ENCODE measurements at regions not wholly inside any gene's neighbourhood (a gene's known extent, or its start where the extent isn't known, plus 50 kb on each side); places are given as distances from the start of the nearest gene placed in this dataset.

- TF ChIP-seq CTCF (IDR thresholded peaks at IDR 0.05) (no peak), MYC (IDR thresholded peaks at IDR 0.05; ENCODE audit: borderline replicate concordance, low read length) (no peak), POLR2A (IDR thresholded peaks at IDR 0.05; ENCODE audit: low read length) (no peak), JUN (IDR thresholded peaks at IDR 0.05) (no peak), ZNF302 (CRISPR knock-in tag; IDR thresholded peaks at IDR 0.05) (no peak), MAX (IDR thresholded peaks at IDR 0.05) (no peak), ZSCAN20 (CRISPR knock-in tag; IDR thresholded peaks at IDR 0.05) (no peak), RFX5 (IDR thresholded peaks at IDR 0.05) (no peak), ELK1 (IDR thresholded peaks at IDR 0.05; ENCODE audit: low read depth, low read length) (no peak), ESRRA (IDR thresholded peaks at IDR 0.05; ENCODE audit: borderline replicate concordance, low read length) (no peak), CHD4 (IDR thresholded peaks at IDR 0.05; ENCODE audit: borderline replicate concordance) (no peak), HMGXB4 (CRISPR knock-in tag; IDR thresholded peaks at IDR 0.05; ENCODE audit: borderline replicate concordance) (no peak)
Measured at GRCh38 chr16:52817696-52818095, 235.0 kb downstream of the CHD9NB start.

Data from A549 (cell line).